ENCODE measurements at regions not wholly inside any gene's neighbourhood (a gene's known extent, or its start where the extent isn't known, plus 50 kb on each side); places are given as distances from the start of the nearest gene placed in this dataset.

DNA sequence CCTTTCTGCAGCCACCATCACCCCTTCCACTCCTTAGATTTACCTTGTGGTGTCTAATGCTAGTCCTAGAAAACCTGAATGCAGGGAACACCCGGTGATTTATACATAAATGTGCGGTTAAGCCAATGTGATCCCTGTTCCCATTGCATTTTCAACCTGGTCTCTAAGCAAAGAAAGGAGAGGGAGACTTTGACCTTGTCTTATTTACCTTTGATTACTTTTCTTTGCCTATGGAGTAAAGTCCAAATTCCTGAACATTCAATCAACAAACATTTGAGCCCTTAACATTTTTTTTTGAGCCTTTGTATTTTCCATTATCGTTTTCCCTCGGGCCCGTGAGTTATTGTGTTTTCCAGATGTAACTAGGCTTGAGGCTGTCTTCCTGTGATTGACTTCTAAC, 233.9 kb downstream of the ZNF248 start:
- Histone ChIP-seq H3K79me2 (ENCODE audit: insufficient read depth, low read length) (no peaks in the 10 kb centered on the region), H4K20me1 (ENCODE audit: insufficient read depth, low read length, poor library complexity, severe bottlenecking) (no peaks in the 10 kb centered on the region), H3K4me2 (ENCODE audit: low read depth, low read length, poor library complexity, severe bottlenecking) (no peak overlapping the region), H3K9me3 (ENCODE audit: insufficient read depth, low read depth, low read length) (peaks cover 11% of the 10 kb centered on the region; the same call in 1 of the 2 replicates), H3K27me3 (ENCODE audit: insufficient read depth, low read length, poor library complexity, severe bottlenecking) (no peaks in the 10 kb centered on the region), H3K4me3 (ENCODE audit: low read length, poor library complexity, severe bottlenecking) (no peak overlapping the region), H3F3A (ENCODE audit: low read depth) (no peaks in the 10 kb centered on the region), H3K4me1 (ENCODE audit: insufficient read depth, low read length, poor library complexity, severe bottlenecking) (no peaks in the 10 kb centered on the region), H3K9ac (ENCODE audit: low read depth, low read length, poor library complexity, severe bottlenecking) (no peak overlapping the region), H2AFZ (ENCODE audit: low read length) (no peak overlapping the region), H3K9me2 (replicated peaks; ENCODE audit: low read depth, low read length) (no peaks in the 10 kb centered on the region), H3K36me3 (ENCODE audit: insufficient read depth, low read length) (no peaks in the 10 kb centered on the region)
- TF ChIP-seq, protein P1, sequence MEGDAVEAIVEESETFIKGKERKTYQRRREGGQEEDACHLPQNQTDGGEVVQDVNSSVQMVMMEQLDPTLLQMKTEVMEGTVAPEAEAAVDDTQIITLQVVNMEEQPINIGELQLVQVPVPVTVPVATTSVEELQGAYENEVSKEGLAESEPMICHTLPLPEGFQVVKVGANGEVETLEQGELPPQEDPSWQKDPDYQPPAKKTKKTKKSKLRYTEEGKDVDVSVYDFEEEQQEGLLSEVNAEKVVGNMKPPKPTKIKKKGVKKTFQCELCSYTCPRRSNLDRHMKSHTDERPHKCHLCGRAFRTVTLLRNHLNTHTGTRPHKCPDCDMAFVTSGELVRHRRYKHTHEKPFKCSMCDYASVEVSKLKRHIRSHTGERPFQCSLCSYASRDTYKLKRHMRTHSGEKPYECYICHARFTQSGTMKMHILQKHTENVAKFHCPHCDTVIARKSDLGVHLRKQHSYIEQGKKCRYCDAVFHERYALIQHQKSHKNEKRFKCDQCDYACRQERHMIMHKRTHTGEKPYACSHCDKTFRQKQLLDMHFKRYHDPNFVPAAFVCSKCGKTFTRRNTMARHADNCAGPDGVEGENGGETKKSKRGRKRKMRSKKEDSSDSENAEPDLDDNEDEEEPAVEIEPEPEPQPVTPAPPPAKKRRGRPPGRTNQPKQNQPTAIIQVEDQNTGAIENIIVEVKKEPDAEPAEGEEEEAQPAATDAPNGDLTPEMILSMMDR (conservative IDR thresholded peaks at IDR 0.05; ENCODE audit: low read length) = no peak
- TF ChIP-seq EZH2phosphoT487 (IDR thresholded peaks at IDR 0.05; ENCODE audit: borderline replicate concordance) = no peak

DNA sequence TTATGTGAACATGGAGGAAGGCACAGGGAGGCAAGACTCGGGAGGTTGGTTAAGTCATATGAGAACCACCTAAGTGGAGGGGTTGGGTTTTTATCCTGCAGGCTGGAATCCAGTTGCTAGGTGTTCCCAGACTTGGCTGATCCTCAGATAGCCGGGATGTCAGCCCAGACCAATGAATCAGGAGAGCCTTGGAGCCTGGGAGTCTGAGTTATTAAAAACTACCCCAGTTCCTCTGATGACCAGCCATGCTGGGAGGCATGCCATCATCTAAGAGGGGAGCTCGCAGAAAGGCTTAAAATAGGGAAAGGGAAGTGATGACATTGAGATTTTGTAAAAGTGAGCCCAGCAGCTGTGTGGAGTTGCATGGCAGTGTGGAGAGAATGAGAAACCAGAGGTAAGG, 238.1 kb downstream of the ZNF248 start:
- H4K20me1 ChIP-seq (ENCODE audit: insufficient read depth, low read length, poor library complexity, severe bottlenecking) = no peaks in the 10 kb centered on the region
- H3K9ac ChIP-seq (ENCODE audit: low read depth, low read length, poor library complexity, severe bottlenecking) = no peak overlapping the region
- H3K27me3 ChIP-seq (ENCODE audit: insufficient read depth, low read length, poor library complexity, severe bottlenecking) = no peaks in the 10 kb centered on the region
- TF ChIP-seq EZH2phosphoT487 (IDR thresholded peaks at IDR 0.05; ENCODE audit: borderline replicate concordance) = no peak
- TF ChIP-seq, protein P1 (conservative IDR thresholded peaks at IDR 0.05; ENCODE audit: low read length) = no peak
- H3F3A ChIP-seq (ENCODE audit: low read depth) = no peaks in the 10 kb centered on the region
- H3K9me2 ChIP-seq (replicated peaks; ENCODE audit: low read depth, low read length) = no peaks in the 10 kb centered on the region
- no peaks in the 10 kb centered on the region for H3K4me1 ChIP-seq (ENCODE audit: insufficient read depth, low read length, poor library complexity, severe bottlenecking)
- H2AFZ ChIP-seq (ENCODE audit: low read length) = no peak overlapping the region
- H3K4me2 ChIP-seq (ENCODE audit: low read depth, low read length, poor library complexity, severe bottlenecking) = no peak overlapping the region
- peaks cover 16% of the 10 kb centered on the region for H3K9me3 ChIP-seq (ENCODE audit: insufficient read depth, low read depth, low read length)
- H3K79me2 ChIP-seq (ENCODE audit: insufficient read depth, low read length) = no peaks in the 10 kb centered on the region
- H3K36me3 ChIP-seq (ENCODE audit: insufficient read depth, low read length) = no peaks in the 10 kb centered on the region
- no peak overlapping the region for H3K4me3 ChIP-seq (ENCODE audit: low read length, poor library complexity, severe bottlenecking)

DNA sequence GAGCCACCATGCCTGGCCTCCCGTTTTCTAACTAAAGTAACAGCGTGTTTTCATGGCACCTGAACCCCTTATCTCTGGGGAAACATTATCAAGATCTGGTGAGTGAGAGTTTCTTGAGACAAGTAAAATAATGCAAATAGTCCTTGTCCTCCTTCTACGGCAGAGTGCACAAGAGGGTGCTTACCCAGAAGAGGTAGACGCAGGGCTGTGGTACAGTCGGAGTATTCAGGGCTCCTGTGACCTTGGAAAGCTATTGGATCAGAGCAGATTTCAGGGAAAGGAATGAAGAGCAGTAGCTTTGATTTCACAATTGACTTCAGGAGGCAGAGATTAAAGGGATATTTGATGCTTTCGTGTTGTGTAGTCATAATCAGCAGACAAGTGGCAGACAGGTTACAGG, 269.1 kb downstream of the ZNF248 start:
- no peaks in the 10 kb centered on the region; the same call in 1 of the 2 replicates for H3K9me3 ChIP-seq (ENCODE audit: insufficient read depth, low read depth, low read length)
- H3K36me3 ChIP-seq (ENCODE audit: insufficient read depth, low read length) = no peaks in the 10 kb centered on the region
- H3K4me1 ChIP-seq (ENCODE audit: insufficient read depth, low read length, poor library complexity, severe bottlenecking) = no peaks in the 10 kb centered on the region
- H2AFZ ChIP-seq (ENCODE audit: low read length) = no peak overlapping the region
- H3K79me2 ChIP-seq (ENCODE audit: insufficient read depth, low read length) = no peaks in the 10 kb centered on the region
- H3K9me2 ChIP-seq (replicated peaks; ENCODE audit: low read depth, low read length) = no peaks in the 10 kb centered on the region
- no peaks in the 10 kb centered on the region for H3K27me3 ChIP-seq (ENCODE audit: insufficient read depth, low read length, poor library complexity, severe bottlenecking)
- H4K20me1 ChIP-seq (ENCODE audit: insufficient read depth, low read length, poor library complexity, severe bottlenecking) = no peaks in the 10 kb centered on the region
- H3F3A ChIP-seq (ENCODE audit: low read depth) = no peaks in the 10 kb centered on the region
- no peak overlapping the region for H3K4me2 ChIP-seq (ENCODE audit: low read depth, low read length, poor library complexity, severe bottlenecking)
- H3K9ac ChIP-seq (ENCODE audit: low read depth, low read length, poor library complexity, severe bottlenecking) = no peak overlapping the region
- no peak overlapping the region for H3K4me3 ChIP-seq (ENCODE audit: low read length, poor library complexity, severe bottlenecking)
- TF ChIP-seq EZH2phosphoT487 (IDR thresholded peaks at IDR 0.05; ENCODE audit: borderline replicate concordance) = no peak
- TF ChIP-seq, protein P1 (conservative IDR thresholded peaks at IDR 0.05; ENCODE audit: low read length) = no peak

All from Loucy (cell line).